ENCODE measurements at regions not wholly inside any gene's neighbourhood (a gene's known extent, or its start where the extent isn't known, plus 50 kb on each side); places are given as distances from the start of the nearest gene placed in this dataset.

DNA sequence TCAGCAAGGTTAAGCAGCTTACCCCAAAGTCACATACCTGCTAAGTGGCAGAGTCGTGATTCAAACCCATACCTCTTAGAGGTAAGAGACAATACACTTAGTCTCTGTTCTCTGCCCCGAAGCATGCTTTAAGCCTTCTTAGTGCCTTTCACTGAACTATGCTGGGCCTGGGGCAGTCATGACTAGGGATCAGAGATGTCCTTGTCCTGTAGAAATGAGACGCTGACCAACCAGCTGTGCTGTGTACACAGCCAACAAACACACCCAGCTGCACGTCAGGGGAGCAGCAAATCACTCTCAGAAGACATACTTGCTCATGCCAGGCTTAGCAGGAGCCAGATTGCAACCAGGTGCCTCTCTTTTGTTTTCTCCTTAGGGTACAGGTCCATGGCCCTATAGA, 255.7 kb downstream of the BUD13 start:
- no peak overlapping the region for H3K4me3 ChIP-seq (ENCODE audit: low read depth, low read length)
- in situ Hi-C loops (cut with HindIII; ENCODE audit: low sequenced_read_pairs): no loop called here
- no peak for DNase-seq (ENCODE audit: low read depth)
- TF ChIP-seq, protein P1, sequence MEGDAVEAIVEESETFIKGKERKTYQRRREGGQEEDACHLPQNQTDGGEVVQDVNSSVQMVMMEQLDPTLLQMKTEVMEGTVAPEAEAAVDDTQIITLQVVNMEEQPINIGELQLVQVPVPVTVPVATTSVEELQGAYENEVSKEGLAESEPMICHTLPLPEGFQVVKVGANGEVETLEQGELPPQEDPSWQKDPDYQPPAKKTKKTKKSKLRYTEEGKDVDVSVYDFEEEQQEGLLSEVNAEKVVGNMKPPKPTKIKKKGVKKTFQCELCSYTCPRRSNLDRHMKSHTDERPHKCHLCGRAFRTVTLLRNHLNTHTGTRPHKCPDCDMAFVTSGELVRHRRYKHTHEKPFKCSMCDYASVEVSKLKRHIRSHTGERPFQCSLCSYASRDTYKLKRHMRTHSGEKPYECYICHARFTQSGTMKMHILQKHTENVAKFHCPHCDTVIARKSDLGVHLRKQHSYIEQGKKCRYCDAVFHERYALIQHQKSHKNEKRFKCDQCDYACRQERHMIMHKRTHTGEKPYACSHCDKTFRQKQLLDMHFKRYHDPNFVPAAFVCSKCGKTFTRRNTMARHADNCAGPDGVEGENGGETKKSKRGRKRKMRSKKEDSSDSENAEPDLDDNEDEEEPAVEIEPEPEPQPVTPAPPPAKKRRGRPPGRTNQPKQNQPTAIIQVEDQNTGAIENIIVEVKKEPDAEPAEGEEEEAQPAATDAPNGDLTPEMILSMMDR (IDR thresholded peaks at IDR 0.05; ENCODE audit: low read depth, low read length, missing control alignments): no peak

DNA sequence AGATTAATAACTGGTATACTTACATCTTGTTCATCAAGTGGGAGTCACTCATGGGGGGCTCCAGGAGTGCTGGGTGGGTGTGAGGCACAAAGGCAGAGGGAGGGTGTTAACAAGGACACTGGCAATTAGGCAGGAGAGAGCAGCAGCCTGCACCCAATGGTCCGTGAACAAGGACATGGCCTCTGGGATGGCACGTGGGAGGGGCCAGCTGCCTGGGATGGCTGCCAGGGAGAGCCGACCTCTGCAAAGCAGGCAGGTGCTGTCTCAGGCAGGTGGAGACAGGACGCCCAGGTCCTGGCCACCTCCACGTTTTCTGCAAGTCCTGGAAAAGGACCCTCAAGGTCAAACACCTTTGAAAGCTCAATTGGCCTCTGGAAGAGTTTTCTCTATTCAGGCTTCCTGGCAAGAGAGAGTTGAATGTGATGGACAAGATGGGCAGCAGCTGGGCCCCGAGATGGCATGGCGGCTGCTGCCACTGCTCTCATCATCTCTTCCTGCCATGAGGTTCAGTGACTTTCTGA, 257.1 kb downstream of the BUD13 start:
- in situ Hi-C loops (cut with HindIII; ENCODE audit: low sequenced_read_pairs): no loop called here
- no peak overlapping the region for H3K4me3 ChIP-seq (ENCODE audit: low read depth, low read length)
- DNase-seq (ENCODE audit: low read depth): no peak
- TF ChIP-seq, protein P1 (IDR thresholded peaks at IDR 0.05; ENCODE audit: low read depth, low read length, missing control alignments): no peak

DNA sequence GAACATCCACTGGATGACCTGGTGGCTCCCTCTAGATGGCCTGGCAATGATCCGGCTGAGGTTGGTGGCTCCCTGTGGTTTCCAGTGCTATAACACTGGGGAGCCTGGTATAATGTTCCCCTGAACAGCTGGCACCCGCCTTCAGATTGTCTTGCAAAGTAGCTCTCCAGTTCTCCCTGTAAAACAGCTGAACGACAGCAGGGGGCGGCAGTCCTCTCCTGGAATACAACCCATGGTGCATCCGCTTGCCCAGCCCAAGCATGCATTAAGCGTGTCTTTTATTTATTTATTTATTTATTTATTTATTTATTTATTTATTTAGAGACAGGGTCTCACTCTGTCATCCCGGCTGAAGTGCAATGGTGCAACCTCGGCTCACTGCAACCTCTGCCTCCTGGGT, 258.9 kb downstream of the BUD13 start:
- no peak for DNase-seq (ENCODE audit: low read depth)
- H3K4me3 ChIP-seq (ENCODE audit: low read depth, low read length): no peak overlapping the region
- in situ Hi-C loops (cut with HindIII; ENCODE audit: low sequenced_read_pairs): no loop called here
- TF ChIP-seq, protein P1 (IDR thresholded peaks at IDR 0.05; ENCODE audit: low read depth, low read length, missing control alignments): no peak

DNA sequence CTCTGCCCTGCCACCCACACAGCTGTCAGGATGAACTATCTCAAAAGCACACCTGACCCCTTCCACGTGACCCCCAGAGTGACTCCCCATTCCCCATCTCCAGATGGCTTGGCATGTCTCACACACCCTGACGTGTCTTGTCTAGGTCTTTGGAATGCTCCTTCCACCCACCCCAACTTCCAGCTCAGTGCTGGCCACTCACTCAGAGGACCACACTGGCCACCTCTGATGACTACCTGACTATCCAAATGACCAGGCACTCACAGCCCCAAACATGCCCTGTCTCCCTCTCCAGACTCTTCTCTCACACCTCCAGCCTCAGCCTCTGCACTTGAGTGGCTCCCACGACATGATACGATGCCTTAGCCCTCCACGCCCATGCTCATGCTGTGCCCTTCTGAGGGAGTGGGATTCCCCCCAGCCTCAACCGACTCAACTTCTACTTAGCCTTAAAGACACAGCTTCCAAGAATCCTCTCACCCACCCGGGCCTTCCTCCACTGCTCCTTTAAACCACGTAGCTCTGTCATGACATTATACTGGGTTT, 259.4 kb downstream of the BUD13 start:
- no peak overlapping the region for H3K4me3 ChIP-seq (ENCODE audit: low read depth, low read length)
- in situ Hi-C loops (cut with HindIII; ENCODE audit: low sequenced_read_pairs): no loop called here
- no peak for DNase-seq (ENCODE audit: low read depth)
- TF ChIP-seq, protein P1 (IDR thresholded peaks at IDR 0.05; ENCODE audit: low read depth, low read length, missing control alignments): no peak

DNA sequence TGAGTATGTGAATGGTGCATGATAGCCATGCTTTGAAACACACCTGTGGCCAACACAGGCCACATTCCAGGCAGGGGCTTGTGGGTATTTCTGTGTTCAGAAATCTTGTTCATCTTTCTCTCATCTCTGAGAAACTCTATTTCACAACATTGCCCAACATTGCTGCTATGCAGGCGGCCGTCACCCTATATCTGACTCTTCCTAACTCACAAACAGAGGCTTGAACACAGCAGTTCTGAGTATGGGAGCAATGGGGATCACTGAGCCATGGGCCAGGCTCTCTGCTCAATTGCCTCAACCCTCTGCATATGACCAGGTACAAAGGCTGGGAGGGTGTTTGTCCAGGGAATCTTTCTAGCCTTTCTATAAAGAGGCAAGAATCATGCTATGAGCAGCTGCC, 259.9 kb downstream of the BUD13 start:
- TF ChIP-seq, protein P1 (IDR thresholded peaks at IDR 0.05; ENCODE audit: low read depth, low read length, missing control alignments): no peak
- no peak overlapping the region for H3K4me3 ChIP-seq (ENCODE audit: low read depth, low read length)
- in situ Hi-C loops (cut with HindIII; ENCODE audit: low sequenced_read_pairs): no loop called here
- no peak for DNase-seq (ENCODE audit: low read depth)

DNA sequence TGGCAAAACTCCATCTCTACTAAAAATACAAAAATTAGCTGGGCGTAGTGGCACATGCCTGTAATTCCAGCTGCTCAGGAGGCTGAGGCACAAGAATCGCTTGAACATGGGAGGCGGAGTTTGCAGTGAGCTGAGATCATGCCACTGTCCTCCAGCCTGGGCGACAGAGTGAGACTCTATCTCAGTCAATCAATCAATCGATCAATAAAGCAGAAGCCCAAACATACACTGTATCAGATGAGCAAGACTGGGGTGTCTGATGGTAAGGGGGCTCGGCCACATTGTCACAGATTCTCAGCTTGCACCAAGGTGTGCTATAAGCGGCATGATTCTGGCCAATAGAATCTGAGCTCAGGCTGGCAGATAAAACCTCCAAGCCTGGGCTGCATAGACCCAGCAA, 261.1 kb downstream of the BUD13 start:
- no peak for DNase-seq (ENCODE audit: low read depth)
- no peak overlapping the region for H3K4me3 ChIP-seq (ENCODE audit: low read depth, low read length)
- TF ChIP-seq, protein P1 (IDR thresholded peaks at IDR 0.05; ENCODE audit: low read depth, low read length, missing control alignments): no peak
- in situ Hi-C loops (cut with HindIII; ENCODE audit: low sequenced_read_pairs): no loop called here
